ENCODE measurements at regions not wholly inside any gene's neighbourhood (a gene's known extent, or its start where the extent isn't known, plus 50 kb on each side); places are given as distances from the start of the nearest gene placed in this dataset.

- TF ChIP-seq POLR2A (IDR thresholded peaks at IDR 0.05) (no peak), CTCF (IDR thresholded peaks at IDR 0.05) (no peak)
Measured at GRCh38 chr6:149203509-149203908, 114.0 kb upstream of the TAB2 start.
